SK-N-MC (cell line): ENCODE measurements at regions not wholly inside any gene's neighbourhood (a gene's known extent, or its start where the extent isn't known, plus 50 kb on each side); places are given as distances from the start of the nearest gene placed in this dataset.
"Not testable (repeated sequence)": the region's sequence is repeated elsewhere in the genome, so short reads cannot be mapped to it uniquely, and the experiment has no call there.

ENCODE experiments used
- DNase-seq: peaks from one replicate; pipeline ENCODE4 v3.0.0-alpha.2; 2011; ENCODE audit warnings: low read depth, low spot score
- H3K27ac ChIP-seq: fragments of 200-600 bp; sonication (generic); 2 replicates; pipeline ENCODE4 v1.5.1; 2016; ENCODE audit warnings: mixed run types
- H3K36me3 ChIP-seq: fragments of 200-600 bp; sonication (generic); 2 replicates; pipeline ENCODE4 v1.6.1; 2017; ENCODE audit warnings: antibody characterized with exemption, low read length, mixed read lengths; ENCODE audit not compliant: insufficient read depth
- H3K4me3 ChIP-seq: fragments of 200-600 bp; sonication (generic); 2 replicates; pipeline ENCODE4 v1.5.1; 2016
- H3K9ac ChIP-seq: fragments of 200-600 bp; sonication (generic); 2 replicates; pipeline ENCODE4 v1.8.0; 2017; ENCODE audit warnings: mixed run types, mixed read lengths; ENCODE audit not compliant: insufficient read length
- H3K9me3 ChIP-seq: fragments of 200-600 bp; sonication (generic); 2 replicates; pipeline ENCODE4 v1.6.1; 2017; ENCODE audit warnings: low read depth, mild to moderate bottlenecking, antibody characterized with exemption, low read length, moderate library complexity, mixed read lengths
- EZH2 ChIP-seq: fragments of 200-600 bp; sonication (generic); IDR thresholded peaks from one replicate; pipeline ENCODE4 v1.6.1; 2017; ENCODE audit warnings: antibody characterized with exemption
- FOXP2 ChIP-seq: optimal IDR thresholded peaks from 2 replicates; pipeline ENCODE3; 2011; ENCODE audit warnings: mild to moderate bottlenecking, moderate library complexity; ENCODE audit not compliant: insufficient read depth; ENCODE audit errors: extremely low read length, control extremely low read depth
- POLR2AphosphoS5 ChIP-seq: IDR thresholded peaks from 2 replicates; pipeline ENCODE4 v1.6.1; 2012; ENCODE audit warnings: mild to moderate bottlenecking, low read depth, low read length, borderline replicate concordance

GRCh38 chr22:23395530-23396361 lies 184.3 kb downstream of the IGLL1 start:
- Histone ChIP-seq H3K36me3 (no peaks in the 10 kb centered on the region), H3K27ac (no peak overlapping the region), H3K4me3 (no peak overlapping the region), H3K9me3 (no peaks in the 10 kb centered on the region), H3K9ac (no peak overlapping the region)
- no peak for DNase-seq
- TF ChIP-seq FOXP2 (no peak), EZH2 (no peak), POLR2AphosphoS5 (no peak)

GRCh38 chr22:23394525-23395326 lies 185.4 kb downstream of the IGLL1 start:
- Histone ChIP-seq H3K27ac (no peak overlapping the region), H3K36me3 (no peaks in the 10 kb centered on the region), H3K9ac (no peak overlapping the region), H3K9me3 (no peaks in the 10 kb centered on the region), H3K4me3 (no peak overlapping the region)
- no peak for TF ChIP-seq POLR2AphosphoS5
- no peak for TF ChIP-seq FOXP2
- no peak for TF ChIP-seq EZH2
- no peak for DNase-seq

GRCh38 chr22:23393721-23394320 lies 186.3 kb downstream of the IGLL1 start:
- Histone ChIP-seq H3K4me3 (no peak overlapping the region), H3K9ac (no peak overlapping the region), H3K27ac (no peak overlapping the region), H3K9me3 (no peaks in the 10 kb centered on the region), H3K36me3 (no peaks in the 10 kb centered on the region)
- no peak for TF ChIP-seq FOXP2
- no peak for TF ChIP-seq EZH2
- TF ChIP-seq POLR2AphosphoS5: no peak
- no peak for DNase-seq

GRCh38 chr22:23393199-23393598 lies 186.9 kb downstream of the IGLL1 start:
- H3K36me3 ChIP-seq, H3K9ac ChIP-seq, DNase-seq, H3K27ac ChIP-seq, H3K9me3 ChIP-seq, H3K4me3 ChIP-seq: not testable (repeated sequence)

GRCh38 chr22:23392420-23393121 lies 187.5 kb downstream of the IGLL1 start:
- TF ChIP-seq POLR2AphosphoS5 (no peak), FOXP2 (no peak), EZH2 (no peak)
- H3K27ac ChIP-seq: no peak overlapping the region
- no peaks in the 10 kb centered on the region for H3K9me3 ChIP-seq
- H3K9ac ChIP-seq: no peak overlapping the region
- H3K4me3 ChIP-seq: no peak overlapping the region
- no peak for DNase-seq
- no peaks in the 10 kb centered on the region for H3K36me3 ChIP-seq

- H3K4me3 ChIP-seq: no peak overlapping the region
- no peak for DNase-seq
- TF ChIP-seq FOXP2: no peak
- no peak for TF ChIP-seq POLR2AphosphoS5
- TF ChIP-seq EZH2: no peak
- H3K36me3 ChIP-seq: no peaks in the 10 kb centered on the region
- no peak overlapping the region for H3K27ac ChIP-seq
- no peak overlapping the region for H3K9ac ChIP-seq
- no peaks in the 10 kb centered on the region for H3K9me3 ChIP-seq
Measured at GRCh38 chr22:23391022-23391421, 189.1 kb downstream of the IGLL1 start.

- H3K27ac ChIP-seq: no peak overlapping the region
- no peak for DNase-seq
- no peak overlapping the region for H3K4me3 ChIP-seq
- no peaks in the 10 kb centered on the region for H3K9me3 ChIP-seq
- H3K9ac ChIP-seq: no peak overlapping the region
- no peak for TF ChIP-seq FOXP2
- no peak for TF ChIP-seq EZH2
- TF ChIP-seq POLR2AphosphoS5: no peak
- H3K36me3 ChIP-seq: no peaks in the 10 kb centered on the region
Measured at GRCh38 chr22:23389271-23390071, 190.6 kb downstream of the IGLL1 start.
